HG03457 (cell line): ENCODE measurements at regions not wholly inside any gene's neighbourhood (a gene's known extent, or its start where the extent isn't known, plus 50 kb on each side); places are given as distances from the start of the nearest gene placed in this dataset.

Source experiments
- ATAC-seq: cut with Tn5 transposase; IDR thresholded peaks from one replicate; pipeline ENCODE4 v1.9.1; 2021; ENCODE audit warnings: moderate number of reproducible peaks; ENCODE audit not compliant: unreplicated experiment

- ATAC-seq = no peak
Measured at GRCh38 chr5:173741087-173741486, 124.6 kb upstream of the BOD1 start.

DNA sequence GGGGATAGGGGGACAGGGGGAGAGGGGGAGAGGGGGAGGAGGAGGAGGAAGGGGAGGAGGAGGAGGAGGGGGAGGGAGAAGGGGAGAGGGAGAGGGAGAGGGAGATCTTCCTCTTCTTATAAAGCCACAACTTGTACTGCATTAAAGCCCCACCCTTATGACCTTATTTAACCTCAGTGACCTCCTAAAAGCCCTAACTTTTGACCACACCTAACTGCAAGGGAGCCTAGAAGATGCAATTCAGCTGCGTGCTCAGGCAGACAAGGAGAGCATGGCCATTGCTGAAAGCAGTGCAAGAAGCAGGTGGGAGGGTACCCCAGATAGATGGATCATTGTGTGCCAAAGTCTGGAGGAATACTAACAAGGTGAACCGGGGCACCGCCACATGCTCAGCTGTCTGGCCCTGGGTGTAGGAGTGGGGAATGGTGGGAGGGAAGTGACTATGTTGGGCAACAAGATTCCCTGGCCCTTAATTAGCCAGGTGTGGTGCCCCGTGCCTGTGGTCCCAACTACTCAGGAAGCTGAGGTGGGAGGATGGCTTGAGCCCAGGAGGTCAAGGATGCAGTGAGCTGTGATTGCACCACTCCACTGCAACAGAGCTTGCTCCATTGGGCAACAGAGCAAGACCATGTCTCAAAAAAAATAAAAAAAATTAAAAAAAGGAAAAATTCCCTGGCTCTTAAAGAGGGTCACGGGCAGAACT is 125.4 kb upstream of the BOD1 start:
- no peak for ATAC-seq

- ATAC-seq = peak; percentile 55
Measured at GRCh38 chr5:173742432-173742816, 126.0 kb upstream of the BOD1 start.

- ATAC-seq = no peak
Measured at GRCh38 chr5:173743641-173744343, 127.3 kb upstream of the BOD1 start.

GRCh38 chr5:173744551-173744950 is 128.1 kb upstream of the BOD1 start:
- no peak for ATAC-seq

- ATAC-seq = peak; percentile 52
Measured at GRCh38 chr5:173745123-173745522, 128.7 kb upstream of the BOD1 start.

DNA sequence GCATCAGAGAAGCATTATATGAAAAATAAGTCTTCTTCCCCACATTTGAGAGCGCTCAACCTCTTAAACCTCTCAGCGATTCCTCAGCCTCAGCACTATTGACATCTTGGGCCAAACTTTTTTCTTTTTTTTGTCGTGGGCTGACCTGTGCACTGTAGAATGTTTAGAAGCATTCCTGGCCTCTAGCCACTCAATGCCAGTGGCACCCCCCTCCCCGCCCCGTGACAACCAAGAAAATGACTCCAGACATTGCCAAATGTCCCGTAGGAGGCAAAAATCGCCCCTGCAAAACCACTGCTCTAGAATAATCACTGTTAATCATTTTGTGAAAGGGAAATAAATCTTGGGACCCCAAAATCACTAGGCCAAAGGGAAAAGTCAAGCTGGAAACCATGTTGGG is 129.1 kb upstream of the BOD1 start:
- ATAC-seq = no peak

GRCh38 chr5:173746047-173746646 is 129.7 kb upstream of the BOD1 start:
- no peak for ATAC-seq

DNA sequence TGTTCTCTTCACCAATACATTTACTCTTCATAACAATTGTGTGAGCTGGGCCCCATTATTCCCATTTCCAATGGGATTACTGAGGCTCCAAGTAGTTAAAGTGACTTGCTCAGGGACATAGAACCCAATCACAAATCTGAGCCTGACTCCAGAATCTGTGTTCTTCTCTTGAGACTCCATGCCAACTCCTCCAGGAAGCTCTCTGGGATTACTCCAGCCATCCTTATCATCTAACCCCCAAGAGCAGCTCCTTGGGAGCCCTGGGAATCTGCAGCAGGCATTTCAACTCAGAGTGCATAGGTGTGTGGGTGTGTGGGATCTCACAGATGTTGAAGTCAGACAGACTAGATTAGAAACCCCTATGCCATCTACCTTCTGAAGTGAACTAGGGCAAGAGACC is 131.4 kb upstream of the BOD1 start:
- no peak for ATAC-seq

- no peak for ATAC-seq
Measured at GRCh38 chr5:173750538-173751265, 134.3 kb upstream of the BOD1 start.

GRCh38 chr5:173751266-173751600 is 134.8 kb upstream of the BOD1 start:
- no peak for ATAC-seq

DNA sequence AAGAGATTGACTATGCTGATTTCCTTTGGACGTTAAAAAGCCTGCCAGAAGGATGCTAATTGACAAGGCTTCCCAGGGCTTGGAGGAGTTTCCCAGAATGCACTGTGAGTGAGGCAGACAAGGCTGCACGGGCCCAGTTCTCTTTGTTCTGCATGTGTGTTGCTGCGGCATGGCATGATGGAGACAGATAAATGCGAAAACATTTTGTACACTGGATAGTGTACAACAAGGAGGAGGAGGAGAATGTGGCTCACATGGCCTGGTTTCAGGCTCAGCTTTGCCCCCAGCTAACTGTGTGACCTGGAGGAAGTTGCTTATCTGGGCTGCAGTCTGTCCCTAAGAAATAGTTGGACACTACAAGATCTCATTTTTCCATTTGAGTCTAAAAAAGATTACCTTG is 135.5 kb upstream of the CPEB4 start:
- no peak for ATAC-seq

DNA sequence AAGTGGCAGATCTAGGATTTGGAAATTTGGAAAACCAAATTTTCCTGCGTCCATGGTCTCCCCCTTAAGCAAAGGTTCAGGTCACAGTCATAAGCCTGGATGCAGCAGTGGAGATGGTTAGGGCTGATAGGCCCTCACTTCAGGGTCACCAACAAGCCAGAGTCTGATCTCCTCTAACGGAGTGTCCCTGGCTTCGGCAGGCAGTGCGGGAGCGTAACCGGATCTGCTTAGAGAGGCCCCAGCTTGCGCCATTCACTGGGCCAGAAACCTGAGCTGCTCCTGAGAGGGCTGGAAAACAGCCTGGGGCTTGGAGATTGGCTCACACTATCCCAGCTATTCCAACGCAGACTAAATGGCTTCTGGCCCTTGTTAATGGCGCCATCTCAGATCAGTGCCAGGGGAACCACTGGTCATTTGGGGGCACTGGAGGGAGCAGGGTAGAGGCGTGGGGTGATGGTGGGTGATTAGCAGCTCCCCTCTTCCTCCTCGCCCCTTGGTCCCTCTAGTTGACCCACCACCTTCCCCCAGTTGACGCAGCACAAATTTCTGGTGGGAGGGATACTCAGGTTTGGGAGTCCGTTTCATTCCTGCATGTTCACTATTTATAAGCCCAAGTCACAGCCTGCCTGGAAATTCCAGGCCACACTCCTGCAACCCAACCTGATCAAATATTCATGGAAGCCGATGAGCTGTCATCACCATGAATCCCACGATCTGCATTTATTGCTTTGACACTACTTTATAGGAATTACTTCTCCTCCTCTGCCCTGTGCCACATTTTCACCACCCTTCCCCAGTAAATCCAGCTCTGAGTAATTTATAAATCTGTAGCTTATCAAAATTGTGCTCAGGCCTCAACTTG is 134.6 kb upstream of the CPEB4 start:
- no peak for ATAC-seq

DNA sequence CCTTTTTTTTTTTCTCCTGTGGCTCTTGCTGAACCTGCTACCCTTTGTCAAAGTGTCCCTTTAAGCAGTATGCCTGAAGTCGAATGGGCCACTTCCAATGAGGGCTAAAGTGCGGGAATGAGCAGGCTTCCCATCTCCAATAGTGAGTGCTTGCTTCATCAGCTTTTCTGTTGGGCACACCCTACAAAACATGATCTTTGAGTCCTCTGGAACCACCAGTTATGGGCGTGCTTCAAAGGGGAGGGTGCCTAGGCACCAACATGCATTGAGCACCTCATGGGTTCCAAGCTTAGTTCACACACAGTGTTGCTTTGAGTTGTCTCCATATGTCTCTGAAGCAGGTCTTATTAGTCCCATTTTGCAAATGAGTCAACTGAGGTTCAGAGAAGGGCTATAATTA is 132.8 kb upstream of the CPEB4 start:
- ATAC-seq = no peak

GRCh38 chr5:173757403-173758209 is 130.5 kb upstream of the CPEB4 start:
- no peak for ATAC-seq

- ATAC-seq = no peak
Measured at GRCh38 chr5:173758676-173759075, 129.5 kb upstream of the CPEB4 start.

DNA sequence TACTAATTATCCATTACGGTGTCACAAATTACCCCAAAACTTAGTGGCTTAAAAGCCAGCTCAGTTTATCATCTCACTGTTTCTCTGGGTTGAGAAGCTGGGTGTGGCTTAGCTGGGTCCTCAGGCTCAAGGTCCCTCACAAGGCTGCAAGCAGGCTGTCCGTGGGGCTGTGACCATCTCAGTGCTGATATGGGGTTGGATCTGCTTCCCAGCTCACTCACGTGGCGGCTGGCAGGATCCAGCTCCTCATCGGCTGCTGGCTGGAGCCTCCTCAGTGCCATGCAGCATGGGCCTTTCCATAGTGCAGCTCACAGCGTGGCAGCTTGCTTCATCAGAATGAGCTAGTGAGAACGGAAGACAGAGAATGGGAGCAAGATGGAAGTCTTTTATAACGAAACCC is 128.5 kb upstream of the CPEB4 start:
- no peak for ATAC-seq

DNA sequence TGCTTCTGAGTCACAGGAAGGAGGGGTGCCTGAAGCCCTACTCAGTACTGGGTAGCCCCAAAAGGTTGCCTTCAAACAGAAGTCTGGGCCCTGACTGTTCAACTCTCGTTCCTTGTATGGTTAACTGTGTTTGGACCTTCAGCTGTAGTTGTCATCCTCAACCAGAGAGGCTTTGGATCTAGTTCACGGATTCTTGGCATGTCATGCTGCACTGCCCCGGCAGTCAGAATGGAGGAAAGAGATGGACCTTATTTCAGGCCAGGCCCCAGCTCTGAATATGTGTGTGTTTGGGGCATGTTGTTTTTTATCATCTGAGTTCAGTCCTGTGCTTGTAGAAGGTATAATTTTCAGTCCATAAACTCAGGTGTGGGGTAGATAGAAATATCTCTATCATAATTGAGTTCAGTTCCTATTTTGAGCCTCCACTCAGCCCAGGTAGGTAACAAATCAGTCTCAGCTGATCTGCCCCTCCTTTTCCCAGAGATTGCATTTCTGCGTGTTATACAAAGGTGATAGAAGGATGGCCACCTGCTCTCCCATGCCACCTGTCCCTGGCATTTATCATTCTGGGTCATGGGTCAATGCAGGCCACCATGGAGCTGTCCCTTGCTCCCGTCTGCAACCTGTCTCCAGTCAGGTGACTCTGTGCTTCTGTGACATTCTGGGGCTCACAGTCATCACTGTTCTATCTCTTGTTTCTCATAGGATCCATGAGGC is 127.5 kb upstream of the CPEB4 start:
- no peak for ATAC-seq

DNA sequence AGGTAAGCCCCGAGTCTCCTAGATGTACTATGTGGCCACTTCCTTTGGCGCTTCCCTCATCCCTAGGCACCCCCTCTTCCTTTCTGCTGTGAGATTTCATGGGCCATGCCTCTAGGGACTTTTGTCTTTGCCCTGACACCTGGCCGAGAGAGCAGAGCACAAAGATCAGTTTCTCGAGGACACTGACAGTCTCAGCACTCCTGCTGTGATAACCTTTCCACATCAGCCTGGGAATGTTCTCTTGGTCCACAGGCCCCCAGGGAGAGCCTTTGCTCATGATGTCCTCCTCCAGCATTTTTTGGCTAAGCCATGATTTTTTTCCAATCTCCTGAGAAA is 127.0 kb upstream of the CPEB4 start:
- ATAC-seq = no peak

DNA sequence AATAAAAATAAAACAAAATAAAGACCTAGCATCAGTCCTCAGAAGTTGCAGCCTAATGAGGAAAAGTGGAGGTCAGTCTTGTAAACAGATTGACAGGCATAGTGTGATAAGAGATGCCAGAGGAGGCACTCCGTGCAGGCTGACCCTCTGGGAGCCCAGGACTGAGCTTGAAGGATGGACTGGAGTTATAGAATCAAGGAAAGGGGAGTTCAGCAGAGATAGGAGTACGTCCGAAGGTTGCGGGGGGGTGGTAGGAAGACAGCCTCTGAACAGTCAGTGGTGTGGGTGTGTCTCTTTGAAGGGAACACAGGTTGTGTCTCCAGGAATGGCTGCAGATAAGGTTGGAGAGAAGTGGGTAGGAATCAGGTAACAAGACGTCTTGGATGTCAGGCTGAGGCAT is 126.1 kb upstream of the CPEB4 start:
- ATAC-seq = no peak
